RPMI8226 (cell line): ENCODE measurements at regions not wholly inside any gene's neighbourhood (a gene's known extent, or its start where the extent isn't known, plus 50 kb on each side); places are given as distances from the start of the nearest gene placed in this dataset.

Experiments
- DNase-seq: peaks from one replicate; pipeline ENCODE4 v3.0.0-alpha.2; 2015

GRCh38 chr7:25279705-25280104 is 51.4 kb upstream of the NPVF start:
- no peak for DNase-seq

- DNase-seq = no peak
Observed at GRCh38 chr7:25280181-25280580, 51.9 kb upstream of the NPVF start.

GRCh38 chr7:25282194-25282593 is 53.9 kb upstream of the NPVF start:
- DNase-seq = no peak

GRCh38 chr7:25286756-25287155 is 58.5 kb upstream of the NPVF start:
- no peak for DNase-seq

GRCh38 chr7:25287291-25287690 is 59.0 kb upstream of the NPVF start:
- no peak for DNase-seq

DNA sequence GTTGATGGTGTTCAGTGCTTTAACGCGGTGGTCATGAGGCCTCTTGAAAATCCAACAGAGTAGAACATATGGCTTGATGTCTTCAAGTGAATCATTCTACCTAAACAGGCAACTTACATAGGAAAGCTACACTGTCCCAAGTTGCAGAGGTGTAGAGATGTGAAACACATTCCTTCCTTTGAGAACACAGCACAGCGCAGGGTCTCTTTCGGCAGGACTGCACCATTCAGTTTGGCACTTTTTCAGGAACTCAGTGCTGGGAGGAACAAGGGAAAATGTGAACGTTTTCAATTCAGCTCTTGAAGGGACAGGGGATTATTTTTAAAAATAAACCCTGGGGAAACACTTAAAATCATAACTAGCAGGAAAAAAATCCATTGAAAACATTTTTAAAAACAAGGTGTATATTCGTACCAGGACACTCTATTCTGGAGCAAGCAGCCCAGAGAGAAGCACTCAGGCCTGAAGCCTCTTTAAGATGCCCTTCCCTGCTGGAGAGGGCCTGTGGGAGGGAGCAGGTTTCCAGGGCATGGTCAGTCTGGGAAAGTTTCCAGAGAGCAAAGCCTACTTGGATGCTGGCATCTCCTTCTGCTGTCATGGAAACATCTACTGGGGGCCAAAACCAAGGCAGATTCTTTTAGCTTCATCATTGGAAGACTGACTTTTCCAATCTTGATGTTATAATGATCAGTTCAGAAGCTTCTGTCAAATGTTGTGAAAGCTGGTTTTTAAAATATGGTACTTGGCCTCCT is 60.4 kb upstream of the NPVF start:
- DNase-seq = no peak

- no peak for DNase-seq
Observed at GRCh38 chr7:25289518-25289917, 61.2 kb upstream of the NPVF start.

GRCh38 chr7:25294624-25295023 is 66.3 kb upstream of the NPVF start:
- no peak for DNase-seq

DNA sequence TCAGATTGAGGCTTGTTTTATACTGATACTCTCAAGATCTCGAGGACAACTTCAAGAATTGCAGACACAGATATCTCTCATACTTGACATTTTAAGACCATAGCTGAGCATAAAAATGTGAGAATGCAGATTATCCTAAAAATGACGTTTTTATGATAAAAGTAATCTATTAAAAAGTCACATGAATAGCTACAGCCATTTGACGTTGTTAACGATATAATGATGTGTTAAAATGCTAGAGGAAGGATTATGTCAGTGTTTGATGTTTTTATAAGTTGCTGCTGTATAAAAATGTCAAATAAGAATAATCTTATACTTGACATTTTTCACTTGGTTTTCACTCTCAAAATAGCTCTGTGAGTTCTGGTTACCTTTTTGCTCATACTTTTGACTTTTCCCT is 67.1 kb upstream of the NPVF start:
- no peak for DNase-seq

- DNase-seq = no peak
Observed at GRCh38 chr7:25296086-25296485, 67.8 kb upstream of the NPVF start.

DNA sequence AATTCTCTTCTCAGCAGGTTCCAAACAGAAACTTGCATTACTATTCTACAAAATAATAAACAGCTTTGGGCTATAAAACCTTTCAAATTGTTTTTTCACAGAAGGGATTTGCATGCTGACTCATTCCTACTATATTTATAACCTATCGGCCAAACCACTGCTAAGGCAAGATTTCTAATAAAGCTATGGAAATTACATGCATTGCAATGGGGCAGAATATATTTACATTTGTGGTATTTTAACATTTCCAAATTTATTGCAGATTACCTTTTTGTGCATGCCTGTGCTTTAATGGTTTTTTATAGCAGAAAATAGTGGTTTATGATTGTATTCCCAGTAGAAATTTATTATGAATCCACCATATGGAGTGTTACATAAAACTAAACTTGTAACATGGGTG is 69.0 kb upstream of the NPVF start:
- no peak for DNase-seq

- no peak for DNase-seq
Observed at GRCh38 chr7:25303281-25304181, 75.2 kb upstream of the NPVF start.

- no peak for DNase-seq
Observed at GRCh38 chr7:25304691-25305090, 76.4 kb upstream of the NPVF start.

DNA sequence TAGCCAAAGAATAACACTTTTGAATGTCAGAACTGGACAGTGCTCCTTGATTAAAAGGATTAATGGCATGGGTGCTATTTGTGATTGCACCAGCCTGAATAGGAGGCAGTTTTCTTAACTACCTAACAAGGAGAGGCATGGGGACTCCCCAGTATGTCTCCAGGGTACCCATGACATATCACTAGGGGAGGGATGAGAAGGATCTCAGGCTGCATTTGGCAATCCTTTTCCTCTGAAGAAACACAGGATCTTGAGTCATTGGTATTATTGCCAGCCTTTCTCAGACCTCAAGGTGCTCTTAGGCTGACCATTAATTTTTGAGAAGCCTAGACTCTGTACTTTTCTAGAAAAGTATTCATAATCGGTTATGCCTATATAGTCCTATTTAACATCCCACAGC is 77.5 kb upstream of the NPVF start:
- DNase-seq = no peak

GRCh38 chr7:25307624-25308023 is 79.3 kb upstream of the NPVF start:
- DNase-seq = no peak

GRCh38 chr7:25308246-25308645 is 80.0 kb upstream of the NPVF start:
- no peak for DNase-seq

DNA sequence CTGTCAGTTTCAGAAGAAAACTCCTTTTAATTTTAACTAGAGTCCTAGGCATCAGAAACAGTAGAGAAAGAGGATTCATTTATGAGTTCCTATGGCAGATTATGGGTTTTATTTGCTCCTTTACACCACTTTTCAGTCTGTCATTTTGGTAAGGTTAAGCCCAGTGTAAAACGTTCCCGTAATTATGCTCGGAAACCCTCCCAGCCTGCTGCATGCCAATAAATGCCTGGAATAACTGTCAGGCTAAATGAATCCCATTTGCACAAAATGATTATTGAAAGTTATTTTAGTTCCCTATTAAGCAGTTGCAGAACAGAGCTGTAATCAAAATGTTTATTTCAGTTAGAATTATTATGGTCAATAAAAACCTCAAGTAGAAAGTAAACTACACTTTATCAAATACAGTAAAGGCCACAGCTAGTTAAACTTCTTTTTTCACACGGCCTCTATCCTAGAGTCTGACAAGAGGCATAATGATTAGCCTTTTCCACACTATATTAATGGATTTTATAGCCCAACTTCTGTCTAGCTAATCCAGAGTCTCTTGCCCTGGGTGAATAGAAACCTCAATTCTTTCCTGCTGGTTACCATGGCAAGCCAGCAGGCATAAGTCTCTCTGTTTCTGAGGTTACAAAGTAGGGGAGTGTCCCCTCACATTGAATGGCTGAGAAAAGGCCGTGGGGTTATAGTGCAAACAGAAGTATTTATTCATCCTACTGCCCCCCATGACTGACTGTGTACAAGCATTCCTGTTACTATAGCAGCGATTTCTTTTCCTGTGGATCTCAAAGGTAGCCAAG is 80.8 kb upstream of the NPVF start:
- no peak for DNase-seq

GRCh38 chr7:25310896-25311295 is 82.6 kb upstream of the NPVF start:
- no peak for DNase-seq

- no peak for DNase-seq
Observed at GRCh38 chr7:25311346-25311745, 83.1 kb upstream of the NPVF start.

DNA sequence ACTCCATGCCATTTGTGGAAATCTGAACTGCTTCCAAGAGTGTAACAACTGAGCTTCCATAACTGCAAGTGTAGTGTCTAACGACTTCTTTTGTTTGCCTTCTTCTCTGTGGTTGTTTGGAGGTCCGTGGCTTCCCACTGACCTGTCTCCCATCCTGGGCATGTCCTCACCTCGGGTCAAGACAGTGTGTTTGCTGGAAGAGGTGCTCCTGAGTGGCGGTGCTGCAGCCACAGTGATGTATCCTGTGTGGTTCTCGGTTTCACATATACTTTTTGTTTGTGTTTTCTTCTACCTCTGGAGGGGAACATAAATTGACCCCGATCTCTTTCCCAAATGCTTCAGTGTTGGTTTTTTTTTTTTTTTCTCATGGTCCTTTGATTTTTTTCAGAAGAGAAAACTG is 84.7 kb upstream of the NPVF start:
- no peak for DNase-seq

- no peak for DNase-seq
Observed at GRCh38 chr7:25313526-25313925, 85.2 kb upstream of the NPVF start.

DNA sequence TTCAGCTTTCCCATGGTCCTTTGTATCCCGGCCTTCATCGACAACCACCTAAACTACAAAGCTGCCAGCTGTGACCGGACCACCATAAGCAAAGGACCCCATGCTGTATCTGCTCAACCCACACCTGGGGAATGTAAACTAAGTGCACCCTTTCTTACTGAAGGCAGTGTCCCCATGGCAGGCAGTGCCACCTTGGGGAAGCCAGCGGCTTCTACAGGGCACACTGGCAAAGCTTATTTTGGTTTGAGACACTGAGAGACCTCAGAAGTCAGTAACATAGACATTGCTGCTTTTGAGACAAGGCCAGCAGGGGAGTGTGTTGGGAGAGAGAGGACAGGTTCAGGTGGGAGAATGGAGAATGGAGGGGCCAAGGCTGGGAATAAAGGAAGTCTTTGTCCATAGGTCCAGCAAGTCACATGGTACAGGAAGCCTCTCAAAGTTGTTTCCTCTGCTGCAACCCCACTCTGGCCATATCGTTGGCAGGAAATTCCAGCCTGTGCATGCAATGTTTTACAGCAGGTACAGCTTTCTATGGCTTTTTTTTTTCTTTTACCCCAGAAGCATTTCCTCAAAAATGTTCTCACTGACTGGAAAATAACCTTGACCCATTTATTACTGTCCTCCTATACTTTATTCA is 85.9 kb upstream of the NPVF start:
- no peak for DNase-seq

- no peak for DNase-seq
Observed at GRCh38 chr7:25314731-25315267, 86.5 kb upstream of the NPVF start.
